HTR-8/SVneo (cell line): ENCODE measurements at regions not wholly inside any gene's neighbourhood (a gene's known extent, or its start where the extent isn't known, plus 50 kb on each side); places are given as distances from the start of the nearest gene placed in this dataset.

Source experiments
- DNase-seq: peaks from one replicate; pipeline ENCODE4 v3.0.0; 2011; ENCODE audit warnings: low spot score, mixed read lengths; ENCODE audit not compliant: insufficient read length
- FAIRE-seq: peaks from 2 replicates; lab custom pipeline; 2011; peaks lifted over from hg19 to GRCh38; lab: Jason Lieb, UNC

DNA sequence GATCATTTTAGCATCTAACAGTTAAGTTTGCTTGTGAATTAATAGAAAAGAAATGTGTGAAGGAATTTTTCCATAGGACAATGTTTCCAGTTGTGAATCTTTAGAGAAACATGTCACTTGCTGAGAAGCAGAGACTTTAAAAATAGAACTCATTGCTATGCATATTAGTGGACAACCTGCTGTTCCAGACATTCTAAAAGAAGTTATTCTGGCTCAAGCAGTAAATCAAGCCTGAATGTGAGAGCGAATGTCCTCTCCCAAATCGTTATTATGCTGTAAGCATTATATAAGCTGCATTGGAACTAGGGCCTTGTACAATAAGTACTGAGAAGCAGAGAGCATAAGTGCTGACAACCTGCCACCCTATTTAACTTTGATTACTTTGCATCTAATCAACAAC lies 990.9 kb downstream of the PLOD2 start:
- FAIRE-seq = no peak
- no peak for DNase-seq

DNA sequence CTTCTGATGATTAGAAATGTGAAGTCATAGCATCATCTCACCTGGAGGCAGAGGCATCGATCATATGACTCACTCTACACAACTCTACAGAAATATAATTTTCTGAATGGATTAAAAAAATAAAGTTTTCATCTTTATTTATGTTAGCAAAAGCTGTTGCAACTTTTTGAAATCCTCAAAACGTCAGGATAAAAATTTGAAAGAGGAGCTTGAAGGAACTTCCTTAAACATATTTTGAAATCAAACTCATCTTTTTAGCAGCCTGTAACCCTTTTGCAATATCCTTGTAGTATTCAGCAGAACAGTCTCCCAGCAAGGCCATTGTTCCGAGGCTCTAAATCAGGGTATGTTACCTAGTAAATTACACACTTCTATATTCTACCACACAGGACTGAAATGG lies 985.4 kb downstream of the PLOD2 start:
- DNase-seq = no peak
- FAIRE-seq = no peak

DNA sequence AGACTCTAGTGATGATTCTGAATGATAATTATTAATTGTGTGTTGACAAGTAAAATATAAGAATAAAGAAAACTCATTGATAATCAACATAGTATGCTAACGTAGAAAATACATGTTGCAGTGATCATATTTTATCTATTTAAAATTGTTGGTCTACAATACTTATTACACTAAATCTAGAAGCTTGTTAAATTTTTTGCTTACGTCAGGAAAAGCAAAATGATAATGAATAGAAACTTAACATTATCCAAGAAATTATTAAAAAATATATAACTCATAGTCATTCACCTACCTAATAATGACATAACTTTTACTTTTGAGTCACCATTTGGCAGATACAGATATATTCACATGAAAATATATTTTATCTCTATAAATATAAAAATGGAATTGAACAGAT lies 984.1 kb downstream of the PLOD2 start:
- no peak for FAIRE-seq
- no peak for DNase-seq

DNA sequence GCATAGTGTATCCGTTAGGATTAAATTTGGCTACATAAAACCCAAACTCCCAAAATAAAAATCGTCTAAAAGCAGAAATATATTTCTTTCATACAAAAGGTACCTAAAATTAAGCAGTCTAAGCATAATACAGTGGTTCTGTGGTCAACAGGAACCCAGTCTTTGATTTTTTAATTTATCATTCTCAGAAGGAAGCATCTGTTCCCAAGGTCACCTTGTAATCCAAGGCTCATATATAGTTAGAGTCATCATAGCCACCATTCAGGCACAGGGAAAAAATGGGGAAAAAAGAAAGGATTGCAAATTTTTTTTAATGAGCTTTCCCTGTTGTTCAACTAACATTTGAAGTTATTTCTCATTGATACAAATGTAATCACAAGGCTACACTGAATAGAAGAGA lies 983.2 kb downstream of the PLOD2 start:
- FAIRE-seq (no peak), DNase-seq (no peak)

DNA sequence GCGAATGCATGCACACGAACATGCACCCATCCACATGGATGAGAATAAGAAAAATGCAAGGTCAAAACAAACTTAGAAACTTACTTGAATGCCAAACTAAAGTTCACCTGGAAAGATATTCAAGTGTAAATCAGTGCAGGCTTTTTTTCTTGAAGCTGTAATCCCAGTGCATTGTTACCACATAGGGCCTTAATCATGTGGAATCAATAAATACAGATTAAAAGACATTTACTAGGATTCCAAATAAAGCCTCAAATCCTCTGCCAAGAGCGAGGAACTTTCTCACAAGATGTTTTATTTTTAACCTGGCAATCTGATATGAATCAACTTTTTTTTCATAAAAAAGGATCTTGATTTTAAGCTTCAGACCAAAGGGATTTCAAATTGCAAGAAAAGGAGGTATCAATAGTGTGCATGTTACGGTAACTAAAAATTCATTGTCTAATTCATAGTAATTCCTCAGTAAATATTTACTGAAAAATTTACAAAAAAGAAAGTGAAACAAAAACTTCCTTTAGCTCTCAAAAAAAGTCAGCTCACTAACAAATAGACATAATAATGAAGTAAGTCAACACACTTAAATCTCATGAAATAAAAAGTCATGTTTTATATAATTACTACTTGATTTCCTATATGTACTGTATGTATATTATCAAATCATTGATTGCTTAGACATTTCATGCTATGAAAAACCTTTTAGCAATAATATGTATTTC lies 978.6 kb downstream of the PLOD2 start:
- no peak for DNase-seq
- FAIRE-seq = no peak

DNA sequence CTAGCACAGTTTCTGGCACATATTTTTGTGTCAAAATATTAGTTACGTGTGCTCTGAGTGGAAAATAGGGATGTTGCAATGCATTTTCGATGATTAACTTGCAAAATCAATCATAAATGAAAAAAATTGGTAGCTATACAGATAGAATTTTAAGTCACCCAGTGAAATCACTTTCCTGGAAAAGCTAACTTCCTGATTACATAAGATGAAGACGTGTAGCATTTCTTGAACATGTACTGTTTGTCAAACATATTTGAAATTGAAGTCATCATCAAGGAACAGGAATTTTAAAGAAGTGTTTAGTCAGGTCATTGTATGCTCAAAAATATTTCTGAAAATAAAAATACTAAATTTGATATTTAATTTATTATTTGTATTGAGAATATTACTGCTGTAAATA lies 977.7 kb downstream of the PLOD2 start:
- FAIRE-seq (no peak), DNase-seq (no peak)

DNA sequence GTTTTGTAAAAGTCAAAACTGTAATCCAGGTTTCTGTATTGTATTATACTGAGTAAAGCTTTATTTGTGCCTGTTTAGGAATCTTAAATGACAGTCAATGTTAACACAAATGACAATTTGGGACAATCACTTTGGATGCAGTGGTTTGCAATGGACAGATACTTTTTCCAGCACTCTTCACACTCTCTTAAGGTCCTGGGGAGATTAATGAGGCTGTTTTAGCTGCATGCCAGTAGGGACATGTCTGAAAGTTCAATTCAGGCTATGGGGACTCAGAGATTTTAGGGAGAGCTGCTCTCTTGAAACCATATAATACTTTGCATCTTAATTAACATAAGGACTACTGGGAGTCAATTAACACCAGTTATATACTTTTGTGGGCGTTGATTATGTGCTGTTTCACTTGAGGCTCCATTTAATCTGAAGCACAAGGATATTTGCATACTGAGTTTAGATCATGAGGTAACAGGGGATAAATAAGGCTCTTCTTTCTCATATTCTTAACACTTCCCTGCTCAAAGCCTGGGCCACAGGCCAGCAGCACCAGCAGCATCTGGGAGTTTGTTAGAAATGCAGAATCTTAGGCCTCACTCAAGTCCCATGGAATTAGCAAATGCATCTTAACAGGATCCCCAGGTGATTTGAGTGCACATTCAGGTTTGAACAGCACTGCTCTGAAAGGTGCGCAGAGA lies 972.8 kb downstream of the PLOD2 start:
- FAIRE-seq = no peak
- DNase-seq = no peak

DNA sequence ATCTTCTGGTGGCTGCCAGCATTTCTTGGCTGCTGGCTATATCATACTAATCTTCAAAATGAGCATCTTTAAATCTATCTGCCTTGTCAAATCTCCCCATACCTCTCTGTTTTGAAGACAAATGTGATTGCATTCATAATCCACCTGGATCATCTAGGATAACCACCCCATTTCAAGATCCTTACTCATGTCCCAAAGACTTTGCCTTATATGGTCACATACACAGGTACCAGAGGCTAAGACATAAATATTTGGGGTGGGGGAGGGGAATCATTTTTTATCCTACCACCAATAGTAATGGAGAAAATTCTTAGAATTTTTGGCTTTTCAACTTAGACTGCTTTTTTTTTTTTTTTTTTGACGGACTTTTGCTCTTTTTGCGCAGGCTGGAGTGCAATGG lies 970.8 kb downstream of the PLOD2 start:
- DNase-seq (no peak), FAIRE-seq (no peak)

DNA sequence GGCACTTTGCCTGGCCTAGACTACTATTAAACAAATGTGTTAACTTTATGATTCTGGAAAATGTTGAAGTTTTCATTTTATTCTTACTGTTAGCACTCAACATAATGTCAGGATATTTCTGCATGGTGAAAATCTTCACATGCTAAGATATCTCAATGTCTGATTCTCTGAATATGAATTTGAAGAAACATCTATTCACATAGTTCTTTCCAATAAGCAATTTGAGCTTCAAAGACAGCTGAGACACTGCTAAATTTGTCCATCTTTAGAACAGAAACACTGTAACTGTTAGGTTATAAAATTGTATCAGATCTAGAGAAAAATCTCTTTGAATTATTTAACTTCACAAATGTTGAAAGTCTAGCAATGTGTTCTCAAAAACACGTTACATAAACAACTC lies 970.2 kb downstream of the PLOD2 start:
- no peak for FAIRE-seq
- DNase-seq = no peak

DNA sequence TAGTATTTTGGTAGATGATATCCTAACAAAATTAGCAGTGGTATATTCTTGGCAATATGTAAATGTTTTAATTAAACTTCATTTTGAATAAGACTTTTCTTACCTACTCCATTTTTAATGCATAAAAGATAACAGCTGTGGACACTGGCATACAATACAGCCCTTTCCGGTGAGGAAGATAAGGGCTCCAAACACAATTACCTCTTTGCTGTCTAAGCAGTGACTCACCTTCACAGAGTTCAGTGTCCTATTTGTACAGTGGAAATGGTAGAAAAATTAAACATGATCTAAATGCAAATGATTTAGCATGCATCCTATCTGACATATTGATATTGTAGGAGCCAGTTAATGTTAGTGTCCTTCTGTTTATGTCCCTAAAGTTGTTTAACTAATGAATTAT lies 969.4 kb downstream of the PLOD2 start:
- DNase-seq (no peak), FAIRE-seq (no peak)

DNA sequence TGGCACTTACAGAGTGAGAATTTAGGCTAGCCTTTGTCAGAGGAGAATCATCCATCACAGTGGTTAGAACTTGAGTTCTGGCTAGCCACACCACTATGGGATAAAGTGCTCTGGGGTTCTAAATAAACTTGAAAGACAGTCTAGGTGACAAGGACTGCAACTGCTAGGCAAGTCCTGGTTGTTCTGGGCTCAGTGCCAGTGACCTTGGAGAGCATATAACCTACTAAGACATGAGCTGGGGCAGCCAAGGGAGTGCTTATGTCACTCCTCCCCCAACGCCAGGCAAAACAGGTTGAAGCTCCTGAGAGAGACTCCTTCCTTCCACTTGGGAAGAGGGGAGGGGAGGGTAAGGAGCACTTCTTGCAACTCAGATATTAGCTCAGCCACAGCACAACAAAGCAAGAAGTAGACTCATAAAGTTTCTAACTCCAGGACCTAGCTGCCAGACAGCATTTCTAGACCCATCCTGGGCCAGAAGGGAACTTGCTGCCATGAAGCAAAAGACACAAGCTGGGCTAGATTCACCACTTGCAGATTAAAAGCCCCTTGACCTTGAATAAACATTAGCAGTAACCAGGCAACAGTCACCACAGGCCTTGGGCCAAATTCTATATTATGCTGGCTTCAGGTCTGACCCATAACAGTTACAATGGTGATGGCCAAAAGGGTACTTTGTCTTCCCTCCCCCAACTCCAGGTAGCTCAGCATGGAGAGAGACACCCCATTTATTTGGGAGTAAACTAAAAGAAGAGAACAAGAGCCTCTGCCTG lies 963.7 kb downstream of the PLOD2 start:
- FAIRE-seq (no peak), DNase-seq (no peak)

DNA sequence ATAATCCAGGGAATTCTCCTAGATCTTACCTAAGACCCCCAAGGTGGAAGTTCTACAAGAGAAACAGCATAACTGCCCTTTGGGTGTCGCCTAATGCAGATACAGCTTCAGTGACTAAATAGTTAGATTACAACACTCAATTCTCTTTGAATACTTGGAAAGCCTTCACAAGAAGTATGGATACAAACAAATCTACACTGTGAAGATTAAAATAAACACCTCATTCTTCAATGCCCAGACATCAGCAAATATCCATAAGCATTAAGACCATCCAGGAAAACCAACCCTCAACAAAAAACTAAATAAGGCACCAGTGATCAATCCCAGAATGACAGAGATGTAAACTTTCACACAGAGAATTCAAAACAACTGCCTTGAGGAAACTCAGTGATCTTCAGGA lies 963.2 kb downstream of the PLOD2 start:
- DNase-seq = no peak
- no peak for FAIRE-seq

DNA sequence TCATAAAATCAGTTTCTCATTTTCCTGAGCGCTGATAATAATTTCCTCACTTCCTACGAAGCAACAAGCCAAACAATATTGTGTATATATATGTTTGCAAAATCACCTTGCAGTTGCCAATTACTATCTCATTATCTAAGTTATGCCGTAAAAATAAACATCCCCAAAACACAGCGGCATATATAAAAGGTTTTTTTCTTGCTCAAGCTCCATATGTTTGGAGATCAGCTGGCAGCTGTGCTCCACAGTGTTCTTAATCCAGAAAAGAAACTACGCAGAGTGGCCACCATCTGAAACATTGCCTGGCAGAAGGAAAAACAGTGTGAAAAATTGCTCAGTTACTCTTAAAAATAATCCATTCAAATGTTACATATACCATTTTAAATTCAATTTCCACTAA lies 951.4 kb downstream of the PLOD2 start:
- no peak for DNase-seq
- FAIRE-seq = no peak

DNA sequence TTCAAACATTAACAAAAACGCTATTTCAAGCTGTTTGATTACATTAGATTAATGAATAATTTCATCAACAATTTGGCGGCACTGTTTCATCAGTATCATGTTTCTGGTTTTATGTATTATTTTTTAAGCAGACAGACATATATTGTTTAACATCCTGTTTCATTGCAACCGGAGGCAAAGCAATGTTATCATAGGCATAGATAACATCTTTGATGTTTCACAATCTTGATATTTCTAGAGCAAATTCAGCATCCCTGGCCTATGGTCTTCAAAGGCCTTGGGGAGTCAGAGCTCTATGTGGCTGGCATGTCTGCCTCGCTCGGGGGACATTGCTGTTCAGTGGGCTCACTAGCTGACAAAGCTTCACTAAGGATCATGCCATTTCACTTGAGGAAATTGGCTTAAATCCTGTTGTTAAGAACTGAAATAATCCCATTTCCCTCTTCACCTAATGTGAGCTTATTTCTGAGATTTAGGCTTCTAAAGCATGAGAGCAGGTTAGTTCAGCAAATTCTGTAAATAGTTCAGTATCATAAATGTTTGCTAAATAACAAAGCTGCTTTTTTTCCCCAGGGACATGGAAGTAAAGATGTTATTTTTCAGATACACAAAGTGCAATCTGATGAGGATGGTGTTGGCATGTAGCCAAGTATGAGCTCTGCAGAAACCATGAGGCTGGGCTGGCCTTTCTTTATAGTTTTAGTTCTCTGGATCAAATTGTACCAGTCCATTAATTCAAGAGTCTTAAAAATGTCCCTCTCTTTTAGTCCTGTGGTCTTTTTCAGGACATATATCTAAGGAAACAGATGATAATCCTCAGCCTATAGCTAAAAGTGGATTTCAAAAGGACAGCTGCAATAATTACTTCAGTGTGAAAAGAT lies 941.4 kb downstream of the PLOD2 start:
- DNase-seq (no peak), FAIRE-seq (no peak)

DNA sequence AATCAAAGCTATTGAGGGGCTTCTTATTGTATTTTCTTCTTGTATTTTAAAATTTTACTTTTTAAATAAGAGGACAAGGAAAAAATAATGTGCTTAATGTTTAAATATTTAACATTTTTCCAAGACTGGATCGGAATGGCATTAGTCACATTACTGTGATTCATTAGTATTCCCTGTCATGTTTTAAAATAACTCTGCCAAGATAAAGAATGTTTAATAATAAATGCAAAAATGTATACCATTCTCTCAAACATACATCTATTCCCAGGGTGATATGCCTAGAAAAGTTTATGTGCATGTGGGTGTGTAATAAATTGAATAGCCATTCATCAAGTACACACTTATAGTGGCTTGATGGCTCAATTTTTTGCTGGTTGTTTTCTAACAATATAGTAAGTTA lies 936.1 kb downstream of the PLOD2 start:
- DNase-seq (no peak), FAIRE-seq (no peak)

DNA sequence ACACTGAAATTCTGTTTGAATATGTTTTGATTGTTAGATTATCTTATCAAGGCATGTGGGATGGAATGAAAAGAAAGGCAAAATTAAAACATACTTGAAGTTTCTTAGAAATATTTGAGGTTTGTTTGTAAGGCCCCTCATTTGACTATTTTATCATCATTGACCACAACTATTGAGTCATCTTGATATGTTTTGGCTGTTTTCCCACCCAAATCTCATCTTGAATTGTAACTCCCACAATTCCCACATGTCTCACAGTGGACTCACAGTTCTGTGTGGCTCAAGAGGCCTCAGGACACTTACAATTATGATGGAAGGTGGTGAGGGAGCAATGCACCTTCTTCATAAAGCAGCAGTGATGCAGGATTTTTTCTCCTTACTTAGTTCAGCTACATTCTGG lies 917.1 kb downstream of the PLOD2 start:
- DNase-seq (no peak), FAIRE-seq (no peak)

DNA sequence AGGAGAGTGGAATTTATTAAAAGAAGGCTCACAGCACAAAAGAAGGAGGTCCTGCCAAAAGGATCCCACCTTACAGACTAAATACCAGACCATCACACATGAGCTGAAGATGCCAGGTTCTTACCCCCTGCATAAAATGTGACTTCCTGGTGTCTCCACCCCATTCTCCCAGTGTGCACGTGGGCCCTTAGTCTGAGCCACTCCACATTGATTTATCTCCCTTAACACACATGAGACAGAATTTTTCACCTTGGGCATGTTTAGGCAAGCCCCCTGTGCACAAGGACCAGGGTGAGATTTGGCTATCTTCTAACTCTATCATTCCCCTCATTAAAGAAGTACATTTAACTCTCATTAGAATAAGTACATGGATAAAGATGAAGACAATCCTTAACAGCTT lies 916.7 kb downstream of the PLOD2 start:
- DNase-seq = no peak

DNA sequence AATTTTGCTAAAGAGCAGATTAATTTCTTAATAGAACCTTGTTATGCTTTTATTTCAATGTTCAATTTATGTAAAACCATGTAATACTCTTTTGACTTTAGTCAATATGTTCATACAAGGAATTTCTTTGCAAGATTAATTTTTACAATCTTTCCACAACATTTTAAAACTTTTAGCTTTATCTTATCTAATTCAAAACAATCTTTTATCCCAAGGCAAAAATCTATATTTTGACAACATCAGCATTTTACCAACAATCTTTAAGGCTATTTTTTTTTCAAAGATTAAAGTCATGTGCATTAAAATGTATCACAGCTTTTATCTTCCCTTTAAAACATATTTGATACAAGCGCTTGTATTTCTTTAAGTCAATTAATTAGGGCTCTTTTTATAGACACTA lies 914.7 kb downstream of the PLOD2 start:
- FAIRE-seq = no peak
- no peak for DNase-seq

More for the DNA sequence above, 916.7 kb downstream of the PLOD2 start:
- FAIRE-seq = no peak

DNA sequence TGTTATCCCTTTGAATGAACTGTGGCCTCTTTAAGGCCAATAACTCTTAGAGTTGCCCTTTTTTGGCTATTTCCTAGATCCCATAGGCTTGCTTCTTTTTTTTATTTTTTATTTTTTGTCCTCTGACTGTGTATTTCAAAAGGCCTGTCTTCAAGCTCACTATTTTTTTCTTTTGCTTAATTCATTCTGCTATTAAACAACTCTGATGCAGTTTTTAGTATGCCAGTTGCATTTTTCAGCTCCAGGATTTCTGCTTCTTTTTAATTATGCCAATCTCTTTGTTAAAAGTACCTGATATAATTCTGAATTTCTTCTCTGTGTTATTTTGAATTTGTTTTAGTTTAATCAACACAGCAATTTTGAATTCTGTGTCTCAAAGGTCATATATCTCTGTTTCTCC lies 912.1 kb downstream of the PLOD2 start:
- DNase-seq = no peak
- no peak for FAIRE-seq

DNA sequence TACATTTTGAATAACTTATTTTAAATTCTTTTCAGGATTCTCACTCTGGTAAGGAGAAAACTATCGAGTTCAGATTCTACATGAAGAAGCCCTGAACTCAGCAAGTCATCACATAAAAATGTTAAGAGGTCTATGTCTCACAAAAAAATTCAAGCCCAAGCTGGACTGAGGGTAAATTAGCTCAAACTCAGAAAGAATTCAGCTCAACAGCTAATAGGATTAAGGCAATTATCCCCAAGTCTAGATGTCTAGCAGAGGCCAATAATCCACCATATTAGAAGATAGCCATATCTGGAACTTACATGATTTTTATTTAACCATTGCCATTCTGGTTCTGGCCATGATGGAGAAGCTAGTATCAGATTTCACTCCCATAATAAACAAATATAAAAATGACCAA lies 909.7 kb downstream of the PLOD2 start:
- DNase-seq (no peak), FAIRE-seq (no peak)
